Keratinocyte (primary cell): ENCODE measurements at regions not wholly inside any gene's neighbourhood (a gene's known extent, or its start where the extent isn't known, plus 50 kb on each side); places are given as distances from the start of the nearest gene placed in this dataset.

Source experiments
- CTCF ChIP-seq, 3 experiments: IDR thresholded peaks in 1 of 3; conservative IDR thresholded peaks in 1 of 3; optimal IDR thresholded peaks in 1 of 3; 2 replicates in 2 of 3; 3 replicates in 1 of 3; pipeline versions ENCODE3 to v1.5.1; 2011; ENCODE audit warnings: low read length in 3 of 3, mild to moderate bottlenecking in 3 of 3, moderate library complexity in 2 of 3, control low read depth in 1 of 3, inconsistent platforms in 1 of 3; ENCODE audit not compliant: insufficient read depth in 2 of 3; ENCODE audit errors: extremely low read depth in 1 of 3
- EZH2 ChIP-seq: IDR thresholded peaks from one replicate; pipeline ENCODE4 v1.6.1; 2012; ENCODE audit warnings: inconsistent platforms, mild to moderate bottlenecking, low read length, moderate library complexity

- TF ChIP-seq CTCF (optimal IDR thresholded peaks at IDR 0.05 in 1 of 3, IDR thresholded peaks at IDR 0.05 in 1 of 3, conservative IDR thresholded peaks at IDR 0.05 in 1 of 3; ENCODE audit: extremely low read depth in 1 of 3, insufficient read depth in 2 of 3, low read length in 3 of 3) (no peak), EZH2 (no peak)
Observed at GRCh38 chr9:26231391-26231790, 553.1 kb upstream of the TUSC1 start.
